GM12891 (cell line): ENCODE measurements at regions not wholly inside any gene's neighbourhood (a gene's known extent, or its start where the extent isn't known, plus 50 kb on each side); places are given as distances from the start of the nearest gene placed in this dataset.

ENCODE experiments used
- DNase-seq: peaks from one replicate; pipeline ENCODE4 v3.0.0; 2011; ENCODE audit warnings: low spot score; ENCODE audit not compliant: insufficient read length
- FAIRE-seq: peaks from 2 replicates; lab custom pipeline; 2011; peaks lifted over from hg19 to GRCh38; lab: Jason Lieb, UNC
- PAX5 ChIP-seq: IDR thresholded peaks from 2 replicates; pipeline ENCODE4 v1.6.1; 2011; ENCODE audit warnings: low read length, moderate library complexity, mild to moderate bottlenecking; ENCODE audit not compliant: insufficient read depth, severe bottlenecking
- POLR2A ChIP-seq: IDR thresholded peaks from 2 replicates; pipeline ENCODE4 v1.6.1; 2011; ENCODE audit warnings: low read depth, low read length, control low read depth
- POLR2AphosphoS5 ChIP-seq: IDR thresholded peaks from 2 replicates; pipeline ENCODE4 v1.6.1; 2011; ENCODE audit warnings: low read depth, low read length, control low read depth
- POU2F2 ChIP-seq: IDR thresholded peaks from 2 replicates; pipeline ENCODE4 v1.6.1; 2011; ENCODE audit warnings: low read depth, mild to moderate bottlenecking, control low read depth, low read length, moderate library complexity
- SPI1 ChIP-seq: IDR thresholded peaks from 2 replicates; pipeline ENCODE4 v1.6.1; 2011; ENCODE audit warnings: low read depth, low read length, control low read depth
- TAF1 ChIP-seq: IDR thresholded peaks from 2 replicates; pipeline ENCODE4 v1.6.1; 2011; ENCODE audit warnings: low read depth, low read length, control low read depth

GRCh38 chr9:126088336-126088735 lies 238.3 kb upstream of the MVB12B start:
- FAIRE-seq (no peak), DNase-seq (no peak)
- TF ChIP-seq POLR2A (no peak), SPI1 (no peak), POLR2AphosphoS5 (no peak), PAX5 (no peak), POU2F2 (no peak), TAF1 (no peak)

GRCh38 chr9:126089789-126090188 lies 236.8 kb upstream of the MVB12B start:
- FAIRE-seq = no peak
- no peak for DNase-seq
- TF ChIP-seq TAF1 = no peak
- TF ChIP-seq SPI1 = no peak
- TF ChIP-seq POLR2AphosphoS5 = no peak
- no peak for TF ChIP-seq POU2F2
- no peak for TF ChIP-seq POLR2A
- no peak for TF ChIP-seq PAX5

GRCh38 chr9:126093771-126094170 lies 232.9 kb upstream of the MVB12B start:
- FAIRE-seq (no peak), DNase-seq (no peak)
- TF ChIP-seq POLR2A (no peak), SPI1 (no peak), PAX5 (no peak), POU2F2 (no peak), POLR2AphosphoS5 (no peak), TAF1 (no peak)

GRCh38 chr9:126095546-126096190 lies 231.0 kb upstream of the MVB12B start:
- no peak for FAIRE-seq
- DNase-seq = no peak
- TF ChIP-seq POLR2AphosphoS5 (no peak), POLR2A (no peak), POU2F2 (no peak), PAX5 (no peak), SPI1 (no peak), TAF1 (no peak)

GRCh38 chr9:126096340-126096739 lies 230.3 kb upstream of the MVB12B start:
- TF ChIP-seq TAF1 (no peak), POU2F2 (no peak), POLR2AphosphoS5 (no peak), SPI1 (no peak), PAX5 (no peak), POLR2A (no peak)
- DNase-seq = no peak
- no peak for FAIRE-seq

- DNase-seq = no peak
- FAIRE-seq = no peak
- TF ChIP-seq POLR2AphosphoS5 (no peak), SPI1 (no peak)
Measured at GRCh38 chr9:126097679-126098078, 228.9 kb upstream of the MVB12B start.

- no peak for FAIRE-seq
- DNase-seq = no peak
- TF ChIP-seq SPI1 = no peak
- no peak for TF ChIP-seq POLR2A
- no peak for TF ChIP-seq POU2F2
- no peak for TF ChIP-seq POLR2AphosphoS5
- no peak for TF ChIP-seq TAF1
- TF ChIP-seq PAX5 = no peak
Measured at GRCh38 chr9:126106404-126106803, 220.2 kb upstream of the MVB12B start.

GRCh38 chr9:126107693-126108092 lies 218.9 kb upstream of the MVB12B start:
- FAIRE-seq (no peak), DNase-seq (no peak)
- TF ChIP-seq PAX5 = no peak
- TF ChIP-seq SPI1 = no peak
- no peak for TF ChIP-seq POLR2A
- TF ChIP-seq POU2F2 = no peak
- TF ChIP-seq TAF1 = no peak
- no peak for TF ChIP-seq POLR2AphosphoS5

- no peak for DNase-seq
- no peak for FAIRE-seq
- TF ChIP-seq POU2F2 (no peak), TAF1 (no peak), SPI1 (no peak), POLR2A (no peak), PAX5 (no peak), POLR2AphosphoS5 (no peak)
Measured at GRCh38 chr9:126108240-126108639, 218.4 kb upstream of the MVB12B start.

GRCh38 chr9:126109575-126109974 lies 217.1 kb upstream of the MVB12B start:
- no peak for FAIRE-seq
- TF ChIP-seq SPI1 = no peak
- TF ChIP-seq POLR2A = no peak
- no peak for TF ChIP-seq PAX5
- no peak for TF ChIP-seq POLR2AphosphoS5
- TF ChIP-seq TAF1 = no peak
- TF ChIP-seq POU2F2 = no peak
- DNase-seq = no peak
